Chondrocyte (in vitro differentiated cells): ENCODE measurements at regions not wholly inside any gene's neighbourhood (a gene's known extent, or its start where the extent isn't known, plus 50 kb on each side); places are given as distances from the start of the nearest gene placed in this dataset.

Experiments used
- DNase-seq: peaks from one replicate; pipeline ENCODE4 v3.0.0; 2021; ENCODE audit warnings: mixed read lengths, low spot score
- H3K27ac Mint-ChIP-seq: one replicate; pipeline ENCODE4 v1.8.0; 2021; ENCODE audit warnings: mild to moderate bottlenecking, moderate library complexity, mixed read lengths; ENCODE audit not compliant: unreplicated experiment
- H3K27me3 Mint-ChIP-seq: 2 replicates; pipeline ENCODE4 v1.8.0; 2021; ENCODE audit warnings: low read depth, mixed read lengths
- H3K36me3 Mint-ChIP-seq: 2 replicates; pipeline ENCODE4 v1.8.0; 2021; ENCODE audit warnings: low read depth, mixed read lengths
- H3K4me1 Mint-ChIP-seq: 2 replicates; pipeline ENCODE4 v1.8.0; 2021; ENCODE audit warnings: low read depth, mild to moderate bottlenecking, mixed read lengths
- H3K4me3 Mint-ChIP-seq: one replicate; pipeline ENCODE4 v1.8.0; 2021; ENCODE audit warnings: mild to moderate bottlenecking, moderate library complexity, mixed read lengths; ENCODE audit not compliant: unreplicated experiment
- H3K9me3 Mint-ChIP-seq: 2 replicates; pipeline ENCODE4 v1.8.0; 2021; ENCODE audit warnings: low read depth, mixed read lengths
- TF ChIP-seq, protein P1 (sequence below): fragments of 200-600 bp; sonication (generic); IDR thresholded peaks from 2 replicates; pipeline ENCODE4 v1.5.0; 2021; ENCODE audit warnings: antibody characterized with exemption, mild to moderate bottlenecking, moderate library complexity

DNA sequence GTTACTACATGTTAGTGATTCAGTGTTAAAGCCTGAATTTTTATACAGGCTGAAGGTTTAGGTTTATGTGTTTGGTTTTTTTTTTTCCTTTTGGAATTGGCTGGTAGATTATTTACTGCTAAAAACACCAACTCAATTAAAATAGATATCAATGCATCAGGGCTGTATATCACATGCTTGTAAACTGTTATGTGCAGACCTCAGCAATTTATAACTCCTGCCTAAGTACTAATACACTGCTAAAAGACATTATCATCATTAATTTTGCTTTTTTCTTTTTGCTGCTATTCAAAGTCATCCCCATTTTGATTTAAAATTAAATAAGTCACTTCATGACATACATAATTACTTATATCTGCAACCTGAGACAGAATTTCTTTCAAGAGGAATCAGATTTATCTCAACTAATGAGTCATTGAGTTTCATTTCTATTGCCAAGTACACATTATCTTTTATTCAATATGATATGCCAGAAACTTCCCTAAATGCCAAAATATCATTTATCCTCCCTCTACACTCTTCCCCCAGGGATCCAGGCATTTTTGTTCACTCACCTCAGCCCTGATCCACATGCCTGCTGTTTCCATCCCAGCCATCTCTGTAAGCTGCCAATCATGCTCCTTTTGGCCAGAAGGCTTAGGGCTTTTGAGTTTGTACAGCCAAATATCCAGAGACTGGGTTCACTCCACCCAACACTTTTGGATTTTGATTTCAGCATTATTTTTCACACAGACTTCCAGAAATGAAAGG lies 98.5 kb downstream of the POLR1F start:
- no peak overlapping the region for H3K27ac Mint-ChIP-seq

DNA sequence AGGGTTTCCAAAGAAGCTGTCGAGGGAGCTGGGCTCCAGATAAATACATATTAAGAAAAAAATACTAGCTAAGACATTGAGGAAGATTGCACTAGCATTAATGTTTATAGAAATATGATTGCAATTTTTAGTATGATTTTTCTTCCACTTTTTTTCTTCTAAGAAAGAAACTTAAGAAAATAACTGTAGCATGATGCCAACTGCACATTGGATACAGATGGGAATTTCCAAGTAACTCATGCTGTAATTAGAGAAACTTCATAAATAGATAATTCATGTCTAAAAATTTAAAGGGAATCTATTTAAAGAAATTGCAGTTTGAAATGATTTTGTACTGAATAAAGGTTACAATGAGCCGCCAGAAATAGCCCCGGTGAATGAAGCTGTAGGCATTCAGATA lies 119.4 kb downstream of the POLR1F start:
- Mint-ChIP-seq H3K4me3 (no peak overlapping the region), H3K27ac (no peak overlapping the region), H3K9me3 (peaks cover 33% of the 10 kb centered on the region), H3K27me3 (peaks cover 2% of the 10 kb centered on the region), H3K36me3 (peaks cover 8% of the 10 kb centered on the region), H3K4me1 (no peaks in the 10 kb centered on the region)
- TF ChIP-seq, protein P1, sequence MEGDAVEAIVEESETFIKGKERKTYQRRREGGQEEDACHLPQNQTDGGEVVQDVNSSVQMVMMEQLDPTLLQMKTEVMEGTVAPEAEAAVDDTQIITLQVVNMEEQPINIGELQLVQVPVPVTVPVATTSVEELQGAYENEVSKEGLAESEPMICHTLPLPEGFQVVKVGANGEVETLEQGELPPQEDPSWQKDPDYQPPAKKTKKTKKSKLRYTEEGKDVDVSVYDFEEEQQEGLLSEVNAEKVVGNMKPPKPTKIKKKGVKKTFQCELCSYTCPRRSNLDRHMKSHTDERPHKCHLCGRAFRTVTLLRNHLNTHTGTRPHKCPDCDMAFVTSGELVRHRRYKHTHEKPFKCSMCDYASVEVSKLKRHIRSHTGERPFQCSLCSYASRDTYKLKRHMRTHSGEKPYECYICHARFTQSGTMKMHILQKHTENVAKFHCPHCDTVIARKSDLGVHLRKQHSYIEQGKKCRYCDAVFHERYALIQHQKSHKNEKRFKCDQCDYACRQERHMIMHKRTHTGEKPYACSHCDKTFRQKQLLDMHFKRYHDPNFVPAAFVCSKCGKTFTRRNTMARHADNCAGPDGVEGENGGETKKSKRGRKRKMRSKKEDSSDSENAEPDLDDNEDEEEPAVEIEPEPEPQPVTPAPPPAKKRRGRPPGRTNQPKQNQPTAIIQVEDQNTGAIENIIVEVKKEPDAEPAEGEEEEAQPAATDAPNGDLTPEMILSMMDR, result no peak
- DNase-seq, result no peak

More for the DNA sequence above, 98.5 kb downstream of the POLR1F start:
- Mint-ChIP-seq H3K4me3 (no peak overlapping the region), H3K4me1 (no peaks in the 10 kb centered on the region), H3K36me3 (no peaks in the 10 kb centered on the region), H3K27me3 (peaks cover 8% of the 10 kb centered on the region), H3K9me3 (peaks cover 13% of the 10 kb centered on the region)
- DNase-seq, result no peak
- TF ChIP-seq, protein P1, result no peak

DNA sequence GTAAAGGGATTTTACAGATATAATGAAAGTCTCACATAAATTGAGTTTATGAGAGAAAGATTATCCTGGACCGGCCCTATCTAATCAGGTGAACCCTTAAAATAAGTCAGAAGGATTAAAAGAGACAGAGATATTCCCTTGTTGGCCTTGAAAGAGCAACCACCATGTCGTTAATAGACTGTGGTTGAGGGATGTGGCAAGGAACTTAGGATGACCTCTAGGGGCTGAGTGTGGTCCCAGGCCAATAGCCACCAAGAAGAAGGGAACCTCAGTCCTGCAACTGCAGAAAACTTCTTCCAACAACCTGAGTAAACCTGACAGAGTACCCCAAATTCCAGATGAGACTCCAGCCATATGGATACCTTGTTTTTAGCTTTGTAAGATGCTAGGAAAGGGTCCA lies 121.5 kb downstream of the POLR1F start:
- TF ChIP-seq, protein P1, result no peak
- no peak for DNase-seq
- H3K4me1 Mint-ChIP-seq, result no peaks in the 10 kb centered on the region
- H3K27ac Mint-ChIP-seq, result no peak overlapping the region
- no peaks in the 10 kb centered on the region for H3K27me3 Mint-ChIP-seq
- H3K36me3 Mint-ChIP-seq, result peaks cover 3% of the 10 kb centered on the region
- H3K9me3 Mint-ChIP-seq, result peaks cover 29% of the 10 kb centered on the region
- H3K4me3 Mint-ChIP-seq, result no peak overlapping the region

DNA sequence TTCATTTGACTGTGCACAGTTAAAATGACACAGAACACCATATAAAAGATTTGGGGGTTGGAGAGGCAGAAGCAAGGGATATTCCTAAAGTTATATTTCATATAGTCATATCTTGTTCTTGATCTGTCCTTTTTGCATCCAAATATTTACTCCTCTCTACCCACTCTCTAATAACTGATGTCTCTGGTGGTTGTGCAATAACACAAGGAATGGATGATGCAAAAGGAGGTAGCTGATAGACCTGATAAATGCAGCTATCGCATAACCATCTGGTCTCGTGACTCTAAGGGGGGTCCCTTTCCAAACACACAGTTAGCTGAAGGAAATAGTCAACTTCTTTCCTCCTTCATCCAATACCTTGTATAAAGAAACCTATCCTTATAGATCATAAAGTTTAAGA lies 123.1 kb downstream of the POLR1F start:
- H3K36me3 Mint-ChIP-seq, result peaks cover 2% of the 10 kb centered on the region
- no peak for DNase-seq
- no peak overlapping the region for H3K4me3 Mint-ChIP-seq
- H3K9me3 Mint-ChIP-seq, result peaks cover 23% of the 10 kb centered on the region
- no peaks in the 10 kb centered on the region for H3K4me1 Mint-ChIP-seq
- no peak overlapping the region for H3K27ac Mint-ChIP-seq
- TF ChIP-seq, protein P1, result no peak
- H3K27me3 Mint-ChIP-seq, result no peaks in the 10 kb centered on the region

DNA sequence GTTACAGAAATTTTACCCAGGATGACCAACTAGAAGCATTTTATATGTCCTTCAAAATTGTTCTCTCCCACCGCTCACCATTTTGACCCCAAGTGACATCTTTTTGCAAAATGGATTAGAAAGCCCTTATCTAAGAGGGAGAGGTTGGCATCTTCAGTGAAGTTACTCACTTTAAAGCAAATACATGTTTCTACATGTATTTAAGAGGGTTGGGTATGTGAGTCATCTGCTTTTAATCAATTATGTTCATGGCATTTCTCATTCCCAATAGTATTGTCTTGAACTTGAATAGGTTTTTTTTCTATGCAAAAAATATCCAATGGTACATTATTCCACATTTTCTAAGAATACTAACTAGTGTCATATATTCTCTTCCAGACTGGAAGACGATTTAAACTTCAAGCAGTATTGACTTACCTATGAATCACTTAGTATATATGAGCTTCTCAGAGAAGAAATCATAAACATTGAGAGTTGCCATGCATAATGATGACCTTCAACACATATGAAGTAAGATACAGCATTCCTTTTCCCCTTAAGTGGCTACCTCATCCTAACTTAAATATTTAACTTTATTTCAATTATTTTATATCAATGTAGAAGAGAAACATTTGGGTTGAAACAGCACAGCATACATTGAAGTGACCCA lies 132.8 kb downstream of the POLR1F start:
- DNase-seq, result no peak
- H3K27me3 Mint-ChIP-seq, result no peaks in the 10 kb centered on the region
- H3K4me3 Mint-ChIP-seq, result no peak overlapping the region
- TF ChIP-seq, protein P1, result no peak
- H3K9me3 Mint-ChIP-seq, result no peaks in the 10 kb centered on the region
- no peaks in the 10 kb centered on the region for H3K36me3 Mint-ChIP-seq
- H3K27ac Mint-ChIP-seq, result no peak overlapping the region
- peaks cover 6% of the 10 kb centered on the region for H3K4me1 Mint-ChIP-seq
